ENCODE measurements at regions not wholly inside any gene's neighbourhood (a gene's known extent, or its start where the extent isn't known, plus 50 kb on each side); places are given as distances from the start of the nearest gene placed in this dataset.
A peak's percentile ranks its signal among the peaks of the same experiment; 100 is the strongest.

- no peak for DNase-seq
Measured at GRCh38 chr18:39701055-39701783, 2135.6 kb upstream of the CELF4 start.

- no peak for DNase-seq
Measured at GRCh38 chr18:39699340-39699964, 2133.9 kb upstream of the CELF4 start.

- DNase-seq: no peak
Measured at GRCh38 chr18:39698436-39698835, 2132.8 kb upstream of the CELF4 start.

GRCh38 chr18:39693359-39693758, 2127.8 kb upstream of the CELF4 start:
- DNase-seq: no peak

GRCh38 chr18:39692367-39693015, 2126.9 kb upstream of the CELF4 start:
- DNase-seq: no peak

GRCh38 chr18:39685303-39685902, 2119.8 kb upstream of the CELF4 start:
- DNase-seq: no peak

- no peak for DNase-seq
Measured at GRCh38 chr18:39681061-39681460, 2115.5 kb upstream of the CELF4 start.

- no peak for DNase-seq
Measured at GRCh38 chr18:39675906-39676305, 2110.3 kb upstream of the CELF4 start.

GRCh38 chr18:39675368-39675767, 2109.8 kb upstream of the CELF4 start:
- peak; percentile 13 for DNase-seq

GRCh38 chr18:39672171-39672570, 2106.6 kb upstream of the CELF4 start:
- no peak for DNase-seq

- no peak for DNase-seq
Measured at GRCh38 chr18:39667905-39668304, 2102.3 kb upstream of the CELF4 start.

- no peak for DNase-seq
Measured at GRCh38 chr18:39666541-39666940, 2100.9 kb upstream of the CELF4 start.

- DNase-seq: no peak
Measured at GRCh38 chr18:39661856-39662366, 2096.3 kb upstream of the CELF4 start.

GRCh38 chr18:39660141-39660540, 2094.5 kb upstream of the CELF4 start:
- no peak for DNase-seq

- DNase-seq: no peak
Measured at GRCh38 chr18:39655341-39655740, 2089.7 kb upstream of the CELF4 start.

GRCh38 chr18:39653221-39653620, 2087.6 kb upstream of the CELF4 start:
- no peak for DNase-seq

GRCh38 chr18:39648616-39649015, 2083.0 kb upstream of the CELF4 start:
- no peak for DNase-seq

GRCh38 chr18:39647627-39648534, 2082.3 kb upstream of the CELF4 start:
- DNase-seq: peak; percentile 51

GRCh38 chr18:39638224-39638623, 2072.6 kb upstream of the CELF4 start:
- DNase-seq: no peak

GRCh38 chr18:39636931-39637330, 2071.3 kb upstream of the CELF4 start:
- DNase-seq: no peak

GRCh38 chr18:39635966-39636365, 2070.4 kb upstream of the CELF4 start:
- no peak for DNase-seq

GRCh38 chr18:39635192-39635591, 2069.6 kb upstream of the CELF4 start:
- DNase-seq: no peak

All from hindlimb muscle (tissue), 1 donor.